IPS DF 4.7 (cell line): ENCODE measurements at regions not wholly inside any gene's neighbourhood (a gene's known extent, or its start where the extent isn't known, plus 50 kb on each side); places are given as distances from the start of the nearest gene placed in this dataset.
"Not testable (repeated sequence)": the region's sequence is repeated elsewhere in the genome, so short reads cannot be mapped to it uniquely, and the experiment has no call there.

Source experiments
- DNase-seq: peaks from one replicate; pipeline ENCODE4 v3.0.0-alpha.2; 2013; ENCODE audit warnings: low spot score; ENCODE audit errors: extremely low read depth

- no peak for DNase-seq
These were observed 88.9 kb upstream of the BTG1 start for GRCh38 chr12:92234533-92234932.

DNA sequence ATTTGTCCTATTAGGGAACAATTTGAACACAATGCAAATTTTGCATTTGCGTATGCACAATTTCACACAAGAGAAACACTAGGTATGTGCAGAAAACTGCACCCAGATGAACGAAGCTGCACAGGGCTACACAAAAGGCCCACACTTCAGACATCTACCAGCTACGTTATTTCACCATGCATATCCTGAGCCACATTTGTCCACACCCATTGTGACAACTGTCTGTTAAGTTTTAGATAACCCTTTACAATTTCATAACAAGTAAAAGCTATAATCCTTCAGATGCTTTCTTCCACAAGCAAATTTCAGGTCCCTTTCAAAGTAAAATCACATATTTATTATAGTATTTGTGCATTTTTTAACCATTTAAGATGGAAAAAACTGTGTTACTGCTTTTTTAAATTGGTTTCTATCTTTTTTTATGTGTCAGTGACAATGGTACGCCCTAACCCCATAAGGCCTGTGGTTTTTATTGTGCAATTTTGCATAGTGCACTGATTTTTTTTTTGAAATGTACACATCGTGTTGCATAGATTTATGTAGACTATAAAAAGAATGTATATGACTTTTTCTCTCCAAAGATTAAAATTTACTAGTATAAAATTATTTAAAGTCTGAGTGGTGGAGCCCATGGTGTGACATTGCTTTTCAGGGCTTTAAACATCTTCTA lies 87.8 kb upstream of the BTG1 start:
- DNase-seq: no peak

DNA sequence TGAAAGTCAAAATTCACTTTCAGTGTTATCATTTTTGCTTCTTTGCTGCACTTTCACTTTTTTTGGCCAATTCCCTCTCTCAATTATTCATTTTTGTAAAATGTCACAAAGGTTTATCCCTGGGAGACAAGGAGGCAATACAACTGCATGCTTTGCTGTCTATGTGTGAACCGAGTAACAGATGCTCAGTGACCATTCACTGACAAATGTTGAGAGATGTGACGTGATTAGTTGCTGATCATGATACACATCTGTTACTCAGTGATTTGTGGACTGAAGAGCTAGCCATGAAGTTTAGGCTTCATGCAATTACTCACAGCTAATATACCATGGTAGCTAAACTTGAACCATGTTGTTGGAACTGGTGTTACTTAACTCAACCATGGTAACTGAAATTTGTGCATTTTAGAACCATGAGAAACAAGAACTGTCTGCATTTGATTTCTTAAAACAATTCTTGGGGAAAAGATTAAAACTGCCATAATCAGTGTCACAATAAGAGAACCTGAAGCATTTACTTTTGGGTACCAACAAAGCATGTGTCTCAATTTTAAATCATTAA lies 86.8 kb upstream of the BTG1 start:
- not testable (repeated sequence) for DNase-seq

DNA sequence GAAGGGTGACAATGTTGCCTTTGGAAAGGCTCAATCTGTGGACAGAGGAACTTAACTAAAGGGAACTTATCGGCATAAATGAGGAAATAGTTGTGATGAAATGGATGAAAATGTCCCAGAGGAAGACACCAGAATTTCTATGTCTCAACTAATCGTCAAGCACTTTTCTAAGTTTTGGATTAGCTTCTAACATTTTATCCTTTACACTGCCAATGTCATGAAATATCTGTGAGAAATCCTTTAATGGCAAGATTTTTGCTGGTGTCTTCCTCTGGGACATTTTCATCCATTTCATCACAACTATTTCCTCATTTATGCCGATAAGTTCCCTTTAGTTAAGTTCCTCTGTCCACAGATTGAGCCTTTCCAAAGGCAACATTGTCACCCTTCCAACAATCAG lies 86.3 kb upstream of the BTG1 start:
- not testable (repeated sequence) for DNase-seq

DNA sequence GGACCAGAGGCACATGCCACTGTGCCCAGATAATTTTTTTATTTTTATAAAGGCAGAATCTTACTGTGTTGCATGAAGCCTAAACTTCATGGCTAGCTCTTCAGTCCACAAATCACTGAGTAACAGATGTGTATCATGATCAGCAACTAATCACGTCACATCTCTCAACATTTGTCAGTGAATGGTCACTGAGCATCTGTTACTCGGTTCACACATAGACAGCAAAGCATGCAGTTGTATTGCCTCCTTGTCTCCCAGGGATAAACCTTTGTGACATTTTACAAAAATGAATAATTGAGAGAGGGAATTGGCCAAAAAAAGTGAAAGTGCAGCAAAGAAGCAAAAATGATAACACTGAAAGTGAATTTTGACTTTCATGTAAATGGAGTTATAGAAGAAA lies 85.9 kb upstream of the BTG1 start:
- not testable (repeated sequence) for DNase-seq

DNA sequence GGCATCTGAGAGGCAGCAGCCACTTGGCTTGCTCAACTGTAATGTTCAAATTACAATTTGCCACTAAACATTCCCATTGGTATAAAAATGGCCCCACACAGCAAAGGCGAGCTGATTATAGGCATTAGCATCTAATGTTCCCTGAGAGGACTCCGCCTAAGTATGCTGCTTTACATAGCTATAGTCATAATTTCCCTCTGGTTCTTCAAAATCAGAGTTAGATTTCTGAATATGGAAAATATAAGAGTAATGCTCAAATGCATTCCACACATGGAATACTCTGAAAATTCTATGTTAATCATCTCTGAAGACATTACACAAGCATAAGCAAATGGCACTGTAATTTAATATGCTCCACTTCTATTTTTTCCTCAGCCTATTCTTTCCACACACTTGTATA lies 83.7 kb upstream of the BTG1 start:
- DNase-seq: no peak

DNA sequence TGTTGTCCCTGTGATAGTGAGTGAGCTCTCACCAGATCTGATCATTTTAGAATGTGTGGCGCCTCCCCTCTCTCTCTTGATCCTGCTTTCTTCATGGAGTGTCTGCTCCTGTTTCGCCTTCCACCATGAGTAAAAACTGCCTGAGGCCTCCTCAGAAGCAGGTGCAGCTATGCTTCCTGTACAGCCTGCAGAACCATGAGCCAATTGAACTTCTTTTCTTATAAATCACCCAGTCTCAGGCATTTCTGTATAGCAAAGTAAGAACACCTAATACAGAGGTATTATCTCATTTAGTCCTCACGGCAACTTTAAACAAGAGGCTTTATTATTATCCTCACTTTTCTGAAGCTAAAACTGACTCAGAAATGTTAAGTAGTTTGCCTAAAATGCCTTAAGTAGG lies 81.3 kb upstream of the BTG1 start:
- DNase-seq: no peak

DNA sequence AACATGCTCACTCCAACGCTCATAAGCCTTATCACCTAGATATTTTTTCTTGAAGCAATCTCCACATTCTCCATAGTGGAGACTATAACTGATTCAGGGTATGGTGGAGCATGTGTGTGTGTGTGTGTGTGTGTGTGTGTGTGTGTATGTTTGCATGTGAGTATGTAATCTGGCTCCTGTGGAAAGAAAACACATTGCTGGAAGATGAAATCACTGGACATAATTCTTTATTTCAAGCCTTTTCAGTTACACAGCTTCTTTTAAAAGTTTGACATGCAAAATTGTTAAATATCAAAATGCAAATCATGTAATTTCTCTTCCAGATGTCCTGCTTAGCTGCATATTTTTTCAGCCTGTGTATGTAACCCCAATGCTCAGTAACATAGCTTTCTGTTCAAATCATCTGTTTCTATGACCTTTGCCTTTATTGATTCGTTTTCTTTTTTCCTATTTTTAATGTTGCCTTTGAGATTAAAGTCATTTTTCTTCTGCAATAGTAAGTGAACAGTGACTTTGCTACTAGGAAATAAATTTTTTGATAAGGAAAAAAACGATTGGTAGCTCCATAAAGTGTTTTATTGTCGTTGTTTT lies 80.5 kb upstream of the BTG1 start:
- no peak for DNase-seq

GRCh38 chr12:92224685-92225331 lies 79.2 kb upstream of the BTG1 start:
- DNase-seq: no peak

DNA sequence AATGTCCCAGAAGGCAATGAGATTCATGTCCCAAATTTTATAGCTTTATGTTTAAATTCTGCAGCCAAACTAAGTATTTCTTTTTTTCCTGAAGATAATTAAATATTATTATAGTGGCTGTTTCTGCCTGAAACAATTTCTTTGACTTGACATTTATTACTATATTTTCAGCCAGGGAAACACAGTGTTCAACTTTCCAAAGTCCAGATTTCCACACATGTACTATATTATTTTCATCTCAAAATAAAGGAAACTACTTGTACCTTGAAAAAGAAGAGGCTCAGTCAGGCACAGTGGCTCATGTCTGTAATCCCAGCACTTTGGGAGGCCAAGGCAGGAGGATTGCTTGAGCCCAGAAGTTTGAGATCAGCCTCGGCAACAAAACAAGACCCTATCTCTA lies 77.8 kb upstream of the BTG1 start:
- DNase-seq: no peak

- DNase-seq: no peak
These were observed 76.1 kb upstream of the BTG1 start for GRCh38 chr12:92221656-92222315.

DNA sequence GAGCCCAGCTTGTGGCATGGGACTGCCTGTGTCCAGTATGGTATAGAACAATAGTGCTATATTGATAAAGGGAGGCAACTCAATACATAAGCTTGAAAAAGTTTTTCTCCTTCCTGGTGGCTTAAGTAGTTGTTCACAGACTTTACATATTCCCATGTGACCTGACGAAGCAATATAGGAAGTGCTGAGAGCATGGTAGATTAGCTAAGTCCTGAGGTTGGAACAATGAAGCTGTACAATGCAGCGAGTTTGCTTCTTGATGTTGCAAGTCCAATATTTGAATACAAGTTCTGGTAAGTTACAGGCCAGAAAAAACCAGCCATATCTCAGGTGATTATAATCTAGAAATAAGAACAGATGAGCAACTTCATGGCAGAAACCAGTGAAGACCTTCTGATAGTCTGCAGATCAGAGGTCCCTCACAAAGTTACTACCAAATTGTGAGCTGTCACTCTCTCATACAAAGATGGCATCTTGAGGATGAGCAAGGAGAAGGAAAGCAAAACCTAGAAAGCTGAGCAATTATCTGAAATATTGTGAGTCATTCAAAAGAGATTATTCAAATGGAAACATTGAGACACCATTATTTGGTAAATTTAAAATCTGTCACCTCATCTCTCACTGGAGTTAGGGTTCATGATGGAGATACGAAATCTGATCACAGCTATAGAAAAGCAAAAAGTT lies 72.9 kb upstream of the BTG1 start:
- no peak for DNase-seq

- DNase-seq: no peak
These were observed 70.4 kb upstream of the BTG1 start for GRCh38 chr12:92216092-92216491.

- no peak for DNase-seq
These were observed 69.7 kb upstream of the BTG1 start for GRCh38 chr12:92215358-92215757.

GRCh38 chr12:92213166-92213565 lies 67.5 kb upstream of the BTG1 start:
- DNase-seq: no peak

GRCh38 chr12:92210071-92210470 lies 64.4 kb upstream of the BTG1 start:
- no peak for DNase-seq

GRCh38 chr12:92208613-92209121 lies 63.0 kb upstream of the BTG1 start:
- no peak for DNase-seq

- no peak for DNase-seq
These were observed 61.0 kb upstream of the BTG1 start for GRCh38 chr12:92206596-92206995.

GRCh38 chr12:92206011-92206410 lies 60.4 kb upstream of the BTG1 start:
- DNase-seq: no peak

- DNase-seq: no peak
These were observed 54.4 kb upstream of the BTG1 start for GRCh38 chr12:92199819-92200576.

DNA sequence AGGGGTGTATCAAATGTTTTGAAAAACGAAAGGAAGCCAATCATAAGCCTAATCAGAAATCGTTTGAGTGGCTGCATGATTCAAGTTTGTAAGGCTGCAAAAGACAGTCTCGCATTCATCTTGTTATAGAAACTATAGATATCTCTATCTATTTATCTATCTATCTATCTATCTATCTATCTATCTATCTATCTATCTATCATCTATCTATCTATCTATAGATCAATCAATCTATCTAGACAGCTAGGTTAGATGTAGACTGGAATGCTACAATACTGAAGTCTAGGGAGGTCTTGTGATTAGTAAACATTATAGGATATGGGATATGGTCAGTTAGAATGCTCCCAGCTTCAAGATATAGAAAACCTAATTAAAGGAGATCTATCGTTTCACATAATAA lies 52.2 kb upstream of the BTG1 start:
- no peak for DNase-seq
